Mesenchymal stem cell (in vitro differentiated cells and primary cell): ENCODE measurements at regions not wholly inside any gene's neighbourhood (a gene's known extent, or its start where the extent isn't known, plus 50 kb on each side); places are given as distances from the start of the nearest gene placed in this dataset.

Source experiments
- DNase-seq: peaks from one replicate; pipeline ENCODE4 v3.0.0-alpha.2; 2013
- H2AFZ ChIP-seq: one replicate; pipeline ENCODE4 v1.6.1; 2013; ENCODE audit warnings: low read depth, mild to moderate bottlenecking, control low read depth, inconsistent platforms, low read length, moderate library complexity
- H2AK5ac ChIP-seq: 2 replicates; pipeline ENCODE4 v1.6.1; 2013; ENCODE audit warnings: low read length, moderate library complexity, mild to moderate bottlenecking, inconsistent platforms; ENCODE audit not compliant: severe bottlenecking
- H2BK120ac ChIP-seq: one replicate; pipeline ENCODE4 v1.6.1; 2013; ENCODE audit warnings: low read depth, mild to moderate bottlenecking, inconsistent platforms, low read length, moderate library complexity
- H2BK12ac ChIP-seq, 2 experiments: one replicate each; pipeline ENCODE4 v1.6.1; 2013; ENCODE audit warnings: inconsistent platforms in 2 of 2, low read length in 2 of 2, mild to moderate bottlenecking in 2 of 2, moderate library complexity in 2 of 2, control low read depth in 1 of 2
- H2BK15ac ChIP-seq: one replicate; pipeline ENCODE4 v1.6.1; 2013; ENCODE audit warnings: mild to moderate bottlenecking, low read depth, inconsistent platforms; ENCODE audit not compliant: poor library complexity, severe bottlenecking
- H2BK5ac ChIP-seq: 2 replicates; pipeline ENCODE4 v1.6.1; 2013; ENCODE audit warnings: low read depth, mild to moderate bottlenecking, low read length, control low read depth, inconsistent platforms; ENCODE audit not compliant: poor library complexity, severe bottlenecking
- H3K14ac ChIP-seq, 2 experiments: one replicate each; pipeline ENCODE4 v1.6.1; 2013; ENCODE audit warnings: inconsistent platforms in 2 of 2, low read length in 2 of 2, control low read depth in 1 of 2, mild to moderate bottlenecking in 1 of 2, moderate library complexity in 1 of 2
- H3K18ac ChIP-seq, 2 experiments: one replicate each; pipeline ENCODE4 v1.6.1; 2013; ENCODE audit warnings: inconsistent platforms in 2 of 2, low read length in 2 of 2, control low read depth in 1 of 2, low read depth in 1 of 2, mild to moderate bottlenecking in 1 of 2
- H3K23ac ChIP-seq, 2 experiments: one replicate each; pipeline ENCODE4 v1.6.1; 2013; ENCODE audit warnings: inconsistent platforms in 2 of 2, low read length in 2 of 2, mild to moderate bottlenecking in 2 of 2, moderate library complexity in 2 of 2, control low read depth in 1 of 2
- H3K27ac ChIP-seq: 2 replicates; pipeline ENCODE4 v1.5.1; 2013; ENCODE audit warnings: mild to moderate bottlenecking, moderate library complexity, low read length, control low read depth, inconsistent platforms; ENCODE audit not compliant: poor library complexity, severe bottlenecking
- H3K27me3 ChIP-seq, 2 experiments: 2 replicates each; pipeline versions ENCODE4 v1.6.1 to v1.7.0; 2013; ENCODE audit warnings: low read length in 2 of 2, mild to moderate bottlenecking in 2 of 2, moderate library complexity in 2 of 2, control low read depth in 1 of 2, inconsistent platforms in 1 of 2; ENCODE audit not compliant: control insufficient read depth in 1 of 2, insufficient read depth in 1 of 2
- H3K36me3 ChIP-seq, 2 experiments: 2 replicates each; pipeline versions ENCODE4 v1.6.1 to v1.7.0; 2013; ENCODE audit warnings: low read length in 2 of 2, control low read depth in 1 of 2, inconsistent platforms in 1 of 2, low read depth in 1 of 2, mild to moderate bottlenecking in 1 of 2; ENCODE audit not compliant: insufficient read depth in 2 of 2, control insufficient read depth in 1 of 2
- H3K4ac ChIP-seq, 2 experiments: one replicate each; pipeline ENCODE4 v1.6.1; 2013; ENCODE audit warnings: inconsistent platforms in 2 of 2, low read length in 2 of 2, mild to moderate bottlenecking in 2 of 2, moderate library complexity in 2 of 2, control low read depth in 1 of 2, low read depth in 1 of 2
- H3K4me1 ChIP-seq: 2 replicates; pipeline ENCODE4 v1.6.1; 2013; ENCODE audit warnings: low read depth, low read length, control low read depth; ENCODE audit not compliant: control insufficient read depth, insufficient read depth
- H3K4me2 ChIP-seq: 2 replicates; pipeline ENCODE4 v1.6.1; 2013; ENCODE audit warnings: low read length, mild to moderate bottlenecking, inconsistent platforms; ENCODE audit not compliant: poor library complexity, severe bottlenecking
- H3K4me3 ChIP-seq, 2 experiments: 2 replicates each; pipeline versions ENCODE4 v1.5.1 to v1.7.0; 2013; ENCODE audit warnings: low read length in 2 of 2, mild to moderate bottlenecking in 2 of 2, control low read depth in 1 of 2, low read depth in 1 of 2; ENCODE audit not compliant: insufficient read depth in 1 of 2
- H3K79me1 ChIP-seq: replicated peaks from 2 replicates; pipeline ENCODE4 v1.6.1; 2013; ENCODE audit warnings: mild to moderate bottlenecking, control low read depth, low read length, inconsistent platforms; ENCODE audit not compliant: poor library complexity, severe bottlenecking
- H3K9ac ChIP-seq: 2 replicates; pipeline ENCODE4 v1.7.0; 2013; ENCODE audit warnings: mild to moderate bottlenecking, low read length, moderate library complexity
- H3K9me3 ChIP-seq: 2 replicates; pipeline ENCODE4 v1.7.0; 2013; ENCODE audit warnings: mild to moderate bottlenecking, low read length; ENCODE audit not compliant: control insufficient read depth
- H4K8ac ChIP-seq: one replicate; pipeline ENCODE4 v1.6.1; 2013; ENCODE audit warnings: inconsistent platforms, mild to moderate bottlenecking, low read length, moderate library complexity
- H4K91ac ChIP-seq: one replicate; pipeline ENCODE4 v1.6.1; 2013; ENCODE audit warnings: mild to moderate bottlenecking, low read length, inconsistent platforms
- WGBS: methylation state at CpG from one replicate; pipeline ENCODE4 v1.1.7; 2013; ENCODE audit warnings: mixed read lengths; 5-methylcytosine and 5-hydroxymethylcytosine counted together

DNA sequence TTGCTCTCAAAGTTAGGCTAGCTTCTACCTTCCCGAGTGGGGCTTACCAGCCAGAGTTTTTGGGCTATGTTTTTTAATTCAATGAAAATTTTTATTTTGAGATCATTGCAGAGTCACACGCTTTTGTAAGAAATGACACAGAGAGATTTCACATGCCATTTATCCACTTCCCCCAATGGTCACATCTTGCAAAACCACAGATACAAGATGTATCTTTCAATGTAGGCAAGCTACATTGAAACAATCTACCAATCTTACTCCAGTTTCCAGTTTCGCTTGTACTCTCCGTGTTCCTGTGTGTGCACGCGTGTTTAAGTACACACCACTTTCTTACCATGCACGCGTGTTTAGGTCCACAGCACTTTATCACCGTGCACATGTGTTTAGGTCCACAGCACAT, 89.4 kb upstream of the LEP start:
- Histone ChIP-seq H3K4me2 (no peak overlapping the region), H4K91ac (no peak overlapping the region)
- 93% methylated on average over 9 of the region's 9 CpGs for WGBS

DNA sequence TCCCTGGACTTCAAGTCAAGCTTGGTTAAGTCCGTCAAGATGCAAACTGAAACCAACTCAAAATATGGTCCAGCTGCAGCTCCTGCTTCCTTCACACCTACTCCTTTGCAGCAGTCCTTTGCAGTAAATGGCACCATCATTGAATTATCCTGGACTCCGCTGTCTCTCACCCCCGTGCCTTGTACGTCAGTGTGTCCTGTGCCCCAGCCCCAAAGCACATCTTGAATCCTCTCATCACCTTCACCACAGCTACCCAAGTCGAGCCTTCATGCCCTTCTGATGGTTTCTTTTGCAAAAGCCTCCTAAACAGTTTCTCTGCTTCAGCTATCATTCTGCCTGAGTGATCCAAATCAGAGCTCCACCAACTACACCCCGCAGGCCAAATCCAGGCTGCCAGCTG, 88.4 kb upstream of the LEP start:
- H4K91ac ChIP-seq = no peak overlapping the region
- H3K9ac ChIP-seq = no peak overlapping the region
- no peak overlapping the region for H3K23ac ChIP-seq
- H3K14ac ChIP-seq = no peak overlapping the region
- H2BK12ac ChIP-seq = no peak overlapping the region
- H3K4me1 ChIP-seq = no peaks in the 10 kb centered on the region
- H3K36me3 ChIP-seq = no peaks in the 10 kb centered on the region
- no peak overlapping the region for H3K4ac ChIP-seq
- DNase-seq = no peak
- H3K27ac ChIP-seq = no peak overlapping the region
- no peak overlapping the region for H2BK120ac ChIP-seq
- 81% methylated on average over 5 of the region's 6 CpGs for WGBS
- H2AFZ ChIP-seq = no peak overlapping the region
- H3K9me3 ChIP-seq = no peaks in the 10 kb centered on the region
- peaks cover 76% of the 10 kb centered on the region in 2 experiments for H3K27me3 ChIP-seq
- no peak overlapping the region for H3K4me2 ChIP-seq
- H3K4me3 ChIP-seq = no peak overlapping the region
- H2BK5ac ChIP-seq = no peak overlapping the region
- no peak overlapping the region for H4K8ac ChIP-seq
- H2BK15ac ChIP-seq = no peak overlapping the region
- H3K18ac ChIP-seq = no peak overlapping the region
- no peaks in the 10 kb centered on the region for H3K79me1 ChIP-seq
- no peak overlapping the region for H2AK5ac ChIP-seq

More for the DNA sequence above, 89.4 kb upstream of the LEP start:
- Histone ChIP-seq H2BK15ac (no peak overlapping the region), H3K4me3 (no peak overlapping the region), H3K27me3 (peaks cover 65 to 71% of the 10 kb centered on the region in 2 experiments), H3K4ac (no peak overlapping the region), H2BK12ac (no peak overlapping the region), H3K9me3 (no peaks in the 10 kb centered on the region), H3K9ac (no peak overlapping the region), H3K18ac (no peak overlapping the region), H3K79me1 (no peaks in the 10 kb centered on the region), H2BK120ac (no peak overlapping the region), H2BK5ac (no peak overlapping the region), H3K4me1 (no peaks in the 10 kb centered on the region), H4K8ac (no peak overlapping the region), H3K23ac (no peak overlapping the region), H2AK5ac (no peak overlapping the region), H3K14ac (no peak overlapping the region), H2AFZ (no peak overlapping the region), H3K36me3 (no peaks in the 10 kb centered on the region), H3K27ac (no peak overlapping the region)
- no peak for DNase-seq

DNA sequence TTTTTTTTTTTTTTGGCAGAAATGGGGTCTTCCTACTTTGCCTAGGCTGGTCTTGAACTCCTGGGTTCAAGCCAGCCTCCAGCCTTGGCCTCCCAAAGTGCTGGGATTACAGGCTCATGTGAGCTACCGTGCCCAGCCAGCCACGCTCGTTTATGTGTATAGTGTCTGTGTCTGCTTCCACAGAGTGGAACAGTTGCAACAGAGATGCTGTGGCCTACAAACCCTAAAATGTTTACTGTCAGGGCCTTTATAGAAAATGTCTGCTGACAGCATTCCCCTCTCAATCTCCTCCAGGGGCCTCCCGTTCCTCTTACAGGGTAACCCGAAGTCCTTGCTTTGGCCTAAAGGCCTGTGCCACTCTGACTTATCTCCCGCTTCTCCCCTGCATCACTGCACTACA, 87.6 kb upstream of the LEP start:
- Histone ChIP-seq H2BK12ac (no peak overlapping the region), H3K14ac (no peak overlapping the region), H2BK15ac (no peak overlapping the region), H3K9me3 (no peaks in the 10 kb centered on the region), H3K4me1 (no peaks in the 10 kb centered on the region), H3K4ac (no peak overlapping the region), H2BK120ac (no peak overlapping the region), H2BK5ac (no peak overlapping the region), H4K8ac (no peak overlapping the region), H2AFZ (no peak overlapping the region), H3K79me1 (no peaks in the 10 kb centered on the region), H3K27ac (no peak overlapping the region), H3K4me3 (no peak overlapping the region), H3K9ac (no peak overlapping the region), H3K4me2 (no peak overlapping the region), H3K36me3 (no peaks in the 10 kb centered on the region), H3K18ac (no peak overlapping the region), H2AK5ac (no peak overlapping the region), H4K91ac (no peak overlapping the region), H3K27me3 (peaks cover 76% of the 10 kb centered on the region in 2 experiments), H3K23ac (no peak overlapping the region)
- WGBS = 89% methylated on average over 6 of the region's 6 CpGs
- DNase-seq = no peak

DNA sequence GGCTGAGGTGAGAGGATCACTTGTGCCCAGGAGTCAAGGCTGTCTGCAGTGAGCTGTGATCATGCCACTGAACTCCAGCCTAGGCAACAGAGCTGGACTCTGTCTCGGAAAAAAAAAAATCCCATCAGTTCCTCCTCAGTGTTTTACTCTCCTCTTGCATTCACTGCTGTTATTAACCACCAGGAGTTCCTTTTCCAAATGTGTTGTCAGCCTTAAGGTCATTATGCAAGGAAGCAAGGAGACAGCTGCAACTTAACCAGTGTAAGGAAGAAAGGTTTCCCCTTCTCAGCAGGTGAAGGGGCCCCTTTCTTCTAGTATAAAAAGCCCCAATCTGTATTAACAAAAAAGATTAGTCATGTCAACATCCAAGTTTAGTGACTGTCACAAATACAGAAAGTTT, 86.6 kb upstream of the LEP start:
- Histone ChIP-seq H3K9me3 (no peaks in the 10 kb centered on the region), H3K79me1 (no peaks in the 10 kb centered on the region), H2BK5ac (no peak overlapping the region), H3K4me2 (no peak overlapping the region), H4K91ac (no peak overlapping the region), H3K4me1 (no peaks in the 10 kb centered on the region), H3K4ac (no peak overlapping the region), H2BK15ac (no peak overlapping the region), H3K36me3 (no peaks in the 10 kb centered on the region), H3K23ac (no peak overlapping the region), H3K27ac (no peak overlapping the region), H3K27me3 (peaks cover 75 to 76% of the 10 kb centered on the region in 2 experiments), H3K9ac (no peak overlapping the region), H2AK5ac (no peak overlapping the region), H2AFZ (no peak overlapping the region), H3K14ac (no peak overlapping the region), H2BK120ac (no peak overlapping the region), H3K4me3 (no peak overlapping the region), H2BK12ac (no peak overlapping the region), H3K18ac (no peak overlapping the region), H4K8ac (no peak overlapping the region)
- DNase-seq = no peak
- 50% methylated on average over 1 of the region's 1 CpG for WGBS
